Ishikawa (cell line): ENCODE measurements at regions not wholly inside any gene's neighbourhood (a gene's known extent, or its start where the extent isn't known, plus 50 kb on each side); places are given as distances from the start of the nearest gene placed in this dataset.

Experiments
- EP300 ChIP-seq: IDR thresholded peaks from 2 replicates; pipeline ENCODE4 v1.6.1; 2012; ENCODE audit warnings: borderline replicate concordance
- NFIC ChIP-seq: IDR thresholded peaks from 2 replicates; pipeline ENCODE4 v1.6.1; 2012
- TCF12 ChIP-seq: IDR thresholded peaks from 2 replicates; pipeline ENCODE4 v1.6.1; 2012; ENCODE audit warnings: low read depth
- YY1 ChIP-seq: IDR thresholded peaks from 2 replicates; pipeline ENCODE4 v1.6.1; 2012; ENCODE audit warnings: low read depth

- TF ChIP-seq YY1 (no peak), TCF12 (no peak), NFIC (no peak), EP300 (no peak)
These were observed 98.9 kb downstream of the TNFSF13B start for GRCh38 chr13:108368250-108368905.
